Psoas muscle (tissue), 7 donors: ENCODE measurements at regions not wholly inside any gene's neighbourhood (a gene's known extent, or its start where the extent isn't known, plus 50 kb on each side); places are given as distances from the start of the nearest gene placed in this dataset.

ENCODE experiments used
- ATAC-seq, 4 donors: fragments of 200-7000 bp; cut with Tn5 transposase; one replicate each; pipeline ENCODE4 v1.9.1; 2020; ENCODE audit warnings: moderate library complexity in 3 of 4, mild to moderate bottlenecking in 2 of 4
- DNase-seq, 2 donors: peaks; one replicate each; pipeline ENCODE4 v3.0.0-alpha.2; 2020
- H3K27ac ChIP-seq: fragments of 200-600 bp; one replicate; pipeline ENCODE4 v1.8.0; 2022
- H3K27me3 ChIP-seq, 3 donors: fragments of 200-600 bp in 1 of 3; one replicate each; pipeline versions ENCODE4 v1.6.1 to v1.8.0; 2013 to 2022; ENCODE audit warnings: low read length in 2 of 3, mild to moderate bottlenecking in 2 of 3, moderate library complexity in 1 of 3; ENCODE audit not compliant: insufficient read depth in 3 of 3
- H3K36me3 ChIP-seq, 2 donors: fragments of 200-600 bp in 1 of 2; one replicate each; pipeline versions ENCODE4 v1.6.1 to v1.8.0; 2013 to 2022; ENCODE audit warnings: low read depth in 1 of 2, mild to moderate bottlenecking in 1 of 2, moderate library complexity in 1 of 2; ENCODE audit not compliant: insufficient read depth in 1 of 2
- H3K4me1 ChIP-seq: fragments of 200-600 bp; one replicate; pipeline ENCODE4 v1.8.0; 2022
- H3K4me3 ChIP-seq: fragments of 200-600 bp; one replicate; pipeline ENCODE4 v1.8.0; 2022; ENCODE audit warnings: mild to moderate bottlenecking
- H3K9me3 ChIP-seq: fragments of 200-600 bp; one replicate; pipeline ENCODE4 v1.8.0; 2022
- WGBS, 3 donors: extraction: QIAGEN DNeasy Blood & Tissue Kit; methylation state at CpG; one replicate each; pipeline versions ENCODE4 v1.1.6 to v1.1.7; 2013; 5-methylcytosine and 5-hydroxymethylcytosine counted together
- intact Hi-C, 2 donors: fragments of 100-400 bp; cut with DNase I; formaldehyde crosslinking; loops; one replicate each; pipeline versions ENCODE4 v1.11.0 to v1.14.2; 2022
- TF ChIP-seq, protein P1 (sequence below): fragments of 200-600 bp; IDR thresholded peaks from one replicate; pipeline ENCODE4 v1.8.0; 2022; ENCODE audit warnings: antibody characterized with exemption
- donor health status: healthy with polysubstance abuse.
- donor health status: DM: no; HTN: no; CAD: no; lungs with moderate emphysema.
- donor health status: Bipolar disorder and iron deficiency.
- donor health status: healthy.
- donor health status: DM: yes; HTN: yes; CAD: no.
- donor health status: DM: no; HTN: no; CAD: no.
- donor health status: DM: yes; HTN: yes; CAD: no.

DNA sequence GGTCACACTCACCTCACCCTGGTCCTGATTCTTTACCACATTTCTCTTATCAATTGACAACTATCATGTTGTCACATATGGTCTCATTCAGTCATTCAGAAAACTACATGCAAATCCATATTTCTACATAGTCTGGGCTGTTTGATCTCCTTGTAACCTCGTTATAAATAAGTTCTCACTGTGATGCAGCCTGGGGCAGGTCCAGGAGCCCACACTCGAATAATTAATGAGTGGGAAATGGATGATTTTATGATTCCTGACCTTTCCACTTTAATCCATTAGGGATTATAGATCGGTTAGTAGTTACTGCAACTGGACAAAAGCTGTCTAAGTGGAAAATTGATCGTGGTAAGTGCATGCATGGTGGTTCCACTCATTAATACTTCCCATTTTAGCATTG lies 636.3 kb upstream of the TENM4 start:
- no peaks in the 10 kb centered on the region for H3K9me3 ChIP-seq
- intact Hi-C loops, result no loop called here
- no peak overlapping the region for H3K4me3 ChIP-seq
- no peak overlapping the region for H3K27ac ChIP-seq
- ATAC-seq, result no peak
- H3K27me3 ChIP-seq, result no peaks in the 10 kb centered on the region
- WGBS, 3 donors, result 40 to 51% (median 42%) methylated on average over 4 of the region's 4 CpGs
- TF ChIP-seq, protein P1, sequence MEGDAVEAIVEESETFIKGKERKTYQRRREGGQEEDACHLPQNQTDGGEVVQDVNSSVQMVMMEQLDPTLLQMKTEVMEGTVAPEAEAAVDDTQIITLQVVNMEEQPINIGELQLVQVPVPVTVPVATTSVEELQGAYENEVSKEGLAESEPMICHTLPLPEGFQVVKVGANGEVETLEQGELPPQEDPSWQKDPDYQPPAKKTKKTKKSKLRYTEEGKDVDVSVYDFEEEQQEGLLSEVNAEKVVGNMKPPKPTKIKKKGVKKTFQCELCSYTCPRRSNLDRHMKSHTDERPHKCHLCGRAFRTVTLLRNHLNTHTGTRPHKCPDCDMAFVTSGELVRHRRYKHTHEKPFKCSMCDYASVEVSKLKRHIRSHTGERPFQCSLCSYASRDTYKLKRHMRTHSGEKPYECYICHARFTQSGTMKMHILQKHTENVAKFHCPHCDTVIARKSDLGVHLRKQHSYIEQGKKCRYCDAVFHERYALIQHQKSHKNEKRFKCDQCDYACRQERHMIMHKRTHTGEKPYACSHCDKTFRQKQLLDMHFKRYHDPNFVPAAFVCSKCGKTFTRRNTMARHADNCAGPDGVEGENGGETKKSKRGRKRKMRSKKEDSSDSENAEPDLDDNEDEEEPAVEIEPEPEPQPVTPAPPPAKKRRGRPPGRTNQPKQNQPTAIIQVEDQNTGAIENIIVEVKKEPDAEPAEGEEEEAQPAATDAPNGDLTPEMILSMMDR, result no peak
- no peaks in the 10 kb centered on the region for H3K36me3 ChIP-seq
- H3K4me1 ChIP-seq, result no peaks in the 10 kb centered on the region
- DNase-seq, result no peak

GRCh38 chr11:80074837-80075236 lies 634.0 kb upstream of the TENM4 start:
- WGBS, 3 donors, result 64 to 70% (median 68%) methylated on average over 4 of the region's 4 CpGs
- intact Hi-C loops, result no loop called here
- no peak for ATAC-seq
- Histone ChIP-seq H3K4me1 (no peaks in the 10 kb centered on the region), H3K36me3 (no peaks in the 10 kb centered on the region), H3K27me3 (no peaks in the 10 kb centered on the region), H3K9me3 (no peaks in the 10 kb centered on the region), H3K27ac (no peak overlapping the region), H3K4me3 (no peak overlapping the region)
- no peak for DNase-seq
- TF ChIP-seq, protein P1, result no peak

- intact Hi-C loops, result no loop called here
- H3K36me3 ChIP-seq, result no peaks in the 10 kb centered on the region
- no peak overlapping the region for H3K27ac ChIP-seq
- no peak for ATAC-seq
- no peaks in the 10 kb centered on the region for H3K9me3 ChIP-seq
- no peak for DNase-seq
- no peak overlapping the region for H3K4me3 ChIP-seq
- H3K27me3 ChIP-seq, result no peaks in the 10 kb centered on the region
- TF ChIP-seq, protein P1, result no peak
- no peaks in the 10 kb centered on the region for H3K4me1 ChIP-seq
These were observed 625.5 kb upstream of the TENM4 start for GRCh38 chr11:80066291-80066690.

DNA sequence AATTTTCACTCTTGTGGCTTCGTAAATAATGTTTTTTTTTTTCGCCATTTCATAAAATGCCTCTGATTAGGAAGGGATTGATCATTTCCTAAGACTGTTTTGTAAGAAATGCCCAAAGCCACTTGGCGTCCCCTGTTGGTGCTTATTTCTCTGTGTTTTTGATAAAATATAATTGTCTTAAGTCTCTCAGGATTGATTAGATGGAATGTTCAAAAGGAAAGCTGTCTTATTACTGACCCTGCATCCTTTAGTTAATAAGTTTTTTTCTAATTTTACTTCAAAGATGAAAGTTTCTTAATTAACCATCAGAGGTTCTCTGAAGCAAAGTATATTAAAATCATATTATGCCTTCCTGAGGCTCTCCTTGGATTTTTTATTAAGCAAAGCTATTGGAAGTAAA lies 624.3 kb upstream of the TENM4 start:
- H3K27me3 ChIP-seq, result no peaks in the 10 kb centered on the region
- no peak overlapping the region for H3K4me3 ChIP-seq
- ATAC-seq, result no peak
- no peaks in the 10 kb centered on the region for H3K9me3 ChIP-seq
- DNase-seq, result no peak
- TF ChIP-seq, protein P1, result no peak
- intact Hi-C loops, result no loop called here
- H3K27ac ChIP-seq, result no peak overlapping the region
- WGBS, 3 donors, result 90 to 92% (median 91%) methylated on average over 3 of the region's 3 CpGs
- no peaks in the 10 kb centered on the region for H3K4me1 ChIP-seq
- H3K36me3 ChIP-seq, result no peaks in the 10 kb centered on the region

GRCh38 chr11:80061056-80061455 lies 620.2 kb upstream of the TENM4 start:
- Histone ChIP-seq H3K36me3 (no peaks in the 10 kb centered on the region), H3K27ac (no peak overlapping the region), H3K4me3 (no peak overlapping the region), H3K9me3 (no peaks in the 10 kb centered on the region), H3K4me1 (no peaks in the 10 kb centered on the region), H3K27me3 (no peaks in the 10 kb centered on the region)
- no peak for ATAC-seq
- TF ChIP-seq, protein P1, result no peak
- DNase-seq, result no peak
- 37 to 45% (median 42%) methylated on average over 3 of the region's 3 CpGs for WGBS, 3 donors
- intact Hi-C loops, result no loop called here
